Keratinocyte (primary cell): ENCODE measurements at regions not wholly inside any gene's neighbourhood (a gene's known extent, or its start where the extent isn't known, plus 50 kb on each side); places are given as distances from the start of the nearest gene placed in this dataset.

Experiments used
- DNase-seq: peaks from one replicate; pipeline ENCODE4 v3.0.0-alpha.2; 2011; ENCODE audit warnings: low read depth, missing footprints, low spot score
- FAIRE-seq: peaks from 2 replicates; lab custom pipeline; 2011; peaks lifted over from hg19 to GRCh38; lab: Jason Lieb, UNC
- H2AFZ ChIP-seq: 2 replicates; pipeline ENCODE4 v1.6.0; 2012; ENCODE audit warnings: low read length, control low read depth, inconsistent platforms; ENCODE audit not compliant: control insufficient read depth
- H3K27ac ChIP-seq: 2 replicates; pipeline ENCODE4 v1.5.1; 2011; ENCODE audit warnings: low read length; ENCODE audit not compliant: control insufficient read depth, insufficient read depth
- H3K27me3 ChIP-seq: 3 replicates; pipeline ENCODE4 v1.6.0; 2011; ENCODE audit warnings: low read length; ENCODE audit not compliant: control insufficient read depth, insufficient read depth; ENCODE audit errors: extremely low read depth
- H3K36me3 ChIP-seq, 2 experiments: 2 replicates in 1 of 2; 3 replicates in 1 of 2; pipeline ENCODE4 v1.5.1; 2011; ENCODE audit warnings: low read length in 2 of 2, mild to moderate bottlenecking in 1 of 2; ENCODE audit not compliant: control insufficient read depth in 2 of 2, insufficient read depth in 2 of 2; ENCODE audit errors: extremely low read depth in 1 of 2
- H3K4me1 ChIP-seq: 3 replicates; pipeline ENCODE4 v1.5.1; 2011; ENCODE audit warnings: low read length; ENCODE audit not compliant: control insufficient read depth, insufficient read depth; ENCODE audit errors: extremely low read depth
- H3K4me2 ChIP-seq: 3 replicates; pipeline ENCODE4 v1.6.0; 2011; ENCODE audit warnings: low read depth, low read length; ENCODE audit not compliant: control insufficient read depth, insufficient read depth; ENCODE audit errors: extremely low read depth
- H3K4me3 ChIP-seq, 3 experiments: fragments of 200-600 bp in 1 of 3; sonication (generic) in 1 of 3; 2 replicates in 2 of 3; 3 replicates in 1 of 3; pipeline ENCODE4 v1.5.1; 2011 to 2016; ENCODE audit warnings: low read length in 3 of 3, mild to moderate bottlenecking in 3 of 3, control low read depth in 2 of 3, inconsistent platforms in 1 of 3, low read depth in 1 of 3, mixed read lengths in 1 of 3, mixed run types in 1 of 3, moderate library complexity in 1 of 3; ENCODE audit not compliant: control insufficient read depth in 2 of 3, insufficient read depth in 2 of 3; ENCODE audit errors: extremely low read depth in 1 of 3
- H3K79me2 ChIP-seq: 2 replicates; pipeline ENCODE4 v1.6.0; 2012; ENCODE audit warnings: low read length; ENCODE audit not compliant: control insufficient read depth, insufficient read depth
- H3K9ac ChIP-seq: 3 replicates; pipeline ENCODE4 v1.6.0; 2011; ENCODE audit warnings: low read length; ENCODE audit not compliant: control insufficient read depth, insufficient read depth; ENCODE audit errors: extremely low read depth
- H3K9me1 ChIP-seq: 3 replicates; pipeline ENCODE4 v1.6.0; 2011; ENCODE audit warnings: low read length; ENCODE audit not compliant: control insufficient read depth, insufficient read depth; ENCODE audit errors: extremely low read depth
- H3K9me3 ChIP-seq: 2 replicates; pipeline ENCODE4 v1.5.1; 2012; ENCODE audit warnings: low read depth, low read length; ENCODE audit not compliant: control insufficient read depth
- H4K20me1 ChIP-seq: 3 replicates; pipeline ENCODE4 v1.6.0; 2011; ENCODE audit warnings: low read length; ENCODE audit not compliant: control insufficient read depth, insufficient read depth; ENCODE audit errors: extremely low read depth
- CTCF ChIP-seq, 3 experiments: IDR thresholded peaks in 1 of 3; conservative IDR thresholded peaks in 1 of 3; optimal IDR thresholded peaks in 1 of 3; 2 replicates in 2 of 3; 3 replicates in 1 of 3; pipeline versions ENCODE3 to v1.5.1; 2011; ENCODE audit warnings: low read length in 3 of 3, mild to moderate bottlenecking in 3 of 3, moderate library complexity in 2 of 3, control low read depth in 1 of 3, inconsistent platforms in 1 of 3; ENCODE audit not compliant: insufficient read depth in 2 of 3; ENCODE audit errors: extremely low read depth in 1 of 3
- EZH2 ChIP-seq: IDR thresholded peaks from one replicate; pipeline ENCODE4 v1.6.1; 2012; ENCODE audit warnings: inconsistent platforms, mild to moderate bottlenecking, low read length, moderate library complexity
- dilution Hi-C: fragments of 300-500 bp; cut with MboI; formaldehyde crosslinking; loops from one replicate; pipeline ENCODE4 v1.7.0; 2020; ENCODE audit warnings: low sequenced_read_pairs; ENCODE audit not compliant: extremely low pct_ligation_motif_present

- Histone ChIP-seq H3K4me3 (no peak overlapping the region), H3K9me1 (no peaks in the 10 kb centered on the region), H3K79me2 (no peaks in the 10 kb centered on the region), H3K9ac (no peak overlapping the region), H3K27ac (no peak overlapping the region), H3K36me3 (no peaks in the 10 kb centered on the region), H3K4me1 (peaks cover 6% of the 10 kb centered on the region), H3K9me3 (no peaks in the 10 kb centered on the region), H3K4me2 (no peak overlapping the region), H4K20me1 (no peaks in the 10 kb centered on the region), H3K27me3 (no peaks in the 10 kb centered on the region), H2AFZ (no peak overlapping the region)
- no peak for TF ChIP-seq CTCF (optimal IDR thresholded peaks at IDR 0.05 in 1 of 3, IDR thresholded peaks at IDR 0.05 in 1 of 3, conservative IDR thresholded peaks at IDR 0.05 in 1 of 3; ENCODE audit: extremely low read depth in 1 of 3, insufficient read depth in 2 of 3, low read length in 3 of 3)
- no peak for TF ChIP-seq EZH2
- FAIRE-seq (no peak), DNase-seq (no peak)
- dilution Hi-C loops: no loop called here
Measured at GRCh38 chr11:134638796-134639430, 226.9 kb upstream of the B3GAT1 start.

DNA sequence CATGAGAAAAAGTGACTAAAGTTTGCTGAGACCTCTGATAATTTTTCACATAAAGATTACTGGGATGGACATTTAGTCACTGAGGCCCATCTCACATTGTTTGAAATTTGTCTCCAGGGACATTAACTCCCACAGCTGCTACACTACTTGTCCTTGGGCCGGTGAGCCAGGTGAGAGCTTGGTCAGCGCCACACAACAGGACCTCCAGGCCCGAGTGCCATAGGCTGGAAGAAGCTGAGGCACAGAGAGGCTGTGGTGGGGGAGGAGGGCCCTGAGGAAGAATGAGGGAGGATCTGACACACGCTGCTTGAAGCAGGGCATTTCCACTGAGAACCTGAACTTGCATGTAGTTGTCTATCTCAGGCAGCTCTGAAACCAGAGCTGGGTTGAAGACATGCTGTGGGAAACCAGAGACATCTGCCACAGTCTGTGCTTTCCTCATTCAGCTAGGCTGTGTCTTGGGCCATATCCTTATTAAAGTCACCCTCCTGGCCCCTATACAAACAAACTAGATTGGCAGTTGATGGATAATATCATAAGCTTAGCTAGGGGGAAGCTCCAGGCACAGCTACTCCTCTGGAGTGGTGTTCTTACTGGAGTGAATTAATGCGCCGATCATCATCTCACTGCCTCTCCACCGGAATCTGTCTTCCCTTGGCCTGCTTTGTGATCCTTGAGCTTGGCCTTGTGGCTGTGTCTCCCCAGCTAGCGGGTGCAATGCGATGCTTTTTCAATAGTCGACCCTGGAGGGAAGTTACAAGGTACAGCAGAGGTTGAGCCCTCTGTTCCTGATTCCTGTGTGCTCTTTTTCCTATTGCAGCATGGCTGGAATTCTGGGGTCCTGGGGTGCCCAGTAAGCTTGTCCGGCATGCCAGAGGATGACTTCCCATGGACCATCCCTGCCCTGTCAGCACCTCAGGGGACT is 225.3 kb upstream of the B3GAT1 start:
- no peak overlapping the region for H2AFZ ChIP-seq
- H3K4me3 ChIP-seq: no peak overlapping the region
- peaks cover 6% of the 10 kb centered on the region for H3K4me1 ChIP-seq
- H3K36me3 ChIP-seq: no peaks in the 10 kb centered on the region
- no peaks in the 10 kb centered on the region for H3K9me3 ChIP-seq
- no peaks in the 10 kb centered on the region for H4K20me1 ChIP-seq
- H3K27me3 ChIP-seq: no peaks in the 10 kb centered on the region
- no peaks in the 10 kb centered on the region for H3K79me2 ChIP-seq
- TF ChIP-seq EZH2 (no peak), CTCF (optimal IDR thresholded peaks at IDR 0.05 in 1 of 3, IDR thresholded peaks at IDR 0.05 in 1 of 3, conservative IDR thresholded peaks at IDR 0.05 in 1 of 3; ENCODE audit: extremely low read depth in 1 of 3, insufficient read depth in 2 of 3, low read length in 3 of 3) (no peak)
- no peak overlapping the region for H3K27ac ChIP-seq
- H3K9ac ChIP-seq: no peak overlapping the region
- FAIRE-seq: no peak
- dilution Hi-C loops: no loop called here
- no peak for DNase-seq
- H3K4me2 ChIP-seq: no peak overlapping the region
- H3K9me1 ChIP-seq: no peaks in the 10 kb centered on the region
